Ectodermal cell (in vitro differentiated cells): ENCODE measurements at regions not wholly inside any gene's neighbourhood (a gene's known extent, or its start where the extent isn't known, plus 50 kb on each side); places are given as distances from the start of the nearest gene placed in this dataset.

Experiments
- H3K27ac ChIP-seq: 2 replicates; pipeline ENCODE4 v1.7.0; 2013; ENCODE audit warnings: mild to moderate bottlenecking, low read depth, low read length; ENCODE audit not compliant: insufficient read depth, poor library complexity, severe bottlenecking
- H3K27me3 ChIP-seq: 2 replicates; pipeline ENCODE4 v1.7.0; 2013; ENCODE audit warnings: mild to moderate bottlenecking, low read length; ENCODE audit not compliant: insufficient read depth, control insufficient read depth, poor library complexity, severe bottlenecking
- H3K36me3 ChIP-seq: one replicate; pipeline ENCODE4 v1.7.0; 2013; ENCODE audit warnings: low read length; ENCODE audit not compliant: control insufficient read depth, insufficient read depth
- H3K4me1 ChIP-seq: one replicate; pipeline ENCODE4 v1.7.0; 2013; ENCODE audit warnings: low read length; ENCODE audit not compliant: control insufficient read depth, insufficient read depth
- H3K4me3 ChIP-seq: 2 replicates; pipeline ENCODE4 v1.7.0; 2013; ENCODE audit warnings: low read depth, low read length, control low read depth; ENCODE audit not compliant: insufficient read depth
- H3K9me3 ChIP-seq: 2 replicates; pipeline ENCODE4 v1.7.0; 2013; ENCODE audit warnings: mild to moderate bottlenecking, low read length, moderate library complexity; ENCODE audit not compliant: control insufficient read depth
- WGBS, 2 experiments: methylation state at CpG; one replicate each; pipeline ENCODE4 v1.1.7; 2013; ENCODE audit warnings: missing lambda C conversion rate in 2 of 2; 5-methylcytosine and 5-hydroxymethylcytosine counted together

- Histone ChIP-seq H3K36me3 (no peaks in the 10 kb centered on the region), H3K27ac (no peak overlapping the region), H3K4me1 (no peaks in the 10 kb centered on the region), H3K27me3 (no peaks in the 10 kb centered on the region), H3K4me3 (no peak overlapping the region), H3K9me3 (no peaks in the 10 kb centered on the region)
- WGBS, 2 experiments: 63 to 68% methylated on average over 5 of the region's 5 CpGs
Observed at GRCh38 chr9:74220327-74220726, 276.8 kb upstream of the RORB start.

- no peak overlapping the region for H3K27ac ChIP-seq
- H3K27me3 ChIP-seq: no peaks in the 10 kb centered on the region
- H3K36me3 ChIP-seq: no peaks in the 10 kb centered on the region
- no peaks in the 10 kb centered on the region for H3K4me1 ChIP-seq
- H3K4me3 ChIP-seq: no peak overlapping the region
- no peaks in the 10 kb centered on the region for H3K9me3 ChIP-seq
- 94 to 97% methylated on average over 2 of the region's 2 CpGs for WGBS, 2 experiments
Observed at GRCh38 chr9:74236857-74237256, 260.3 kb upstream of the RORB start.

DNA sequence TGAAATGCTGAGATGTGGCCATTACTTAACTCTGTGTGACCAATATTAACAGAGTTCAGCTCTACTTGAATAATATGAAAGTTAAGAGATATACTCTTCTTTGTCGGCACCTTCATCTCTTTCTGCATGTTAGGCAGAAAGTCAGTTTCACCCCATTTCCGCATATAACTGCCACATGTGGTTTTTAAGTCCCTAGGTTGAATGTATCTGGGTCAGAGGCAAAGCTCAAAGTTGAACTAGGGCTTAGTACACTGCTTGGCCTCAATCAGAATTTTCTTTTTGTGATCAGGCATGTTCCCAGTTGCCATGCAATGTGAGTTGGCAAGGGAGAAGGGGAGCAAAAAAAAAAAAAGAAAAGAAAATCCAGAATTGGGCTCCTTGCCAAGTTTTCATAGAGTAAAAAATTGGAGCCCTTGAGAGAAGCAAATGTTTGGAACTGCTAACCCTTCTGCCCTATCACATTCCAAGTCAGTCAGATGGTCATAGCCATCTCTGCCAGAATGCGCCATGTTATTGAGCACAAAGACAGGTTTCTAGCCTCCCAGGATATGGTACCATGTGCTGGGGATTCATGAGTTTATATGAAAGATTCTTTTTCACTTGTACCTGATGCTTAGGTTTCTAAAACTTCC lies 251.2 kb upstream of the RORB start:
- WGBS, 2 experiments: 91 to 96% methylated on average over 3 of the region's 3 CpGs
- Histone ChIP-seq H3K4me3 (no peak overlapping the region), H3K4me1 (no peaks in the 10 kb centered on the region), H3K36me3 (no peaks in the 10 kb centered on the region), H3K27me3 (no peaks in the 10 kb centered on the region), H3K9me3 (no peaks in the 10 kb centered on the region), H3K27ac (no peak overlapping the region)

GRCh38 chr9:74255489-74255984 lies 241.6 kb upstream of the RORB start:
- no peak overlapping the region for H3K27ac ChIP-seq
- no peaks in the 10 kb centered on the region for H3K9me3 ChIP-seq
- no peaks in the 10 kb centered on the region for H3K4me1 ChIP-seq
- H3K4me3 ChIP-seq: no peak overlapping the region
- no peaks in the 10 kb centered on the region for H3K36me3 ChIP-seq
- WGBS, 2 experiments: 63 to 73% methylated on average over 4 of the region's 4 CpGs
- no peaks in the 10 kb centered on the region for H3K27me3 ChIP-seq

GRCh38 chr9:74275872-74276508 lies 221.1 kb upstream of the RORB start:
- no peaks in the 10 kb centered on the region for H3K9me3 ChIP-seq
- no peak overlapping the region for H3K4me3 ChIP-seq
- H3K4me1 ChIP-seq: no peaks in the 10 kb centered on the region
- no peaks in the 10 kb centered on the region for H3K27me3 ChIP-seq
- no peaks in the 10 kb centered on the region for H3K36me3 ChIP-seq
- WGBS, 2 experiments: 92 to 93% methylated on average over 41 of the region's 41 CpGs
- H3K27ac ChIP-seq: no peak overlapping the region

DNA sequence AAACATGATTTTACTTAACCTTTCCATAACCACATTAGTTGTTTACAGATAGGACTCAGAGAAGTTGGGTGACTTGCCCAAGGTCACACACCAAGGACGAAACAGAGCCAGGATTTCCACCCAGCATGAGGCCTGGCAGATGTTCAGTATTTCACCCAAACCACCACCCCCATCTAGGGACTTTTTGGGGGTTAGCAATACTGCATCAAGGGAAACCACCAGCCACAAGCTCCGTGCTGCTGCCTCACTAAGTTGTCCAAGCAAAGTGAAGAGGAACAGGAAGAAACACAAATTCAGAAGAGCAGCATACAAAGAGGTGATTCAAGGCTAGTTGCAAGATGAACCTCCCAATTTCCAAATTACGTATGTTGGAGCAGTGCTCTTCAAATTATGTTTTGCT lies 219.6 kb upstream of the RORB start:
- Histone ChIP-seq H3K4me1 (no peaks in the 10 kb centered on the region), H3K36me3 (no peaks in the 10 kb centered on the region), H3K27me3 (no peaks in the 10 kb centered on the region), H3K4me3 (no peak overlapping the region), H3K27ac (no peak overlapping the region), H3K9me3 (no peaks in the 10 kb centered on the region)
- WGBS, 2 experiments: 92% methylated on average over 3 of the region's 3 CpGs

DNA sequence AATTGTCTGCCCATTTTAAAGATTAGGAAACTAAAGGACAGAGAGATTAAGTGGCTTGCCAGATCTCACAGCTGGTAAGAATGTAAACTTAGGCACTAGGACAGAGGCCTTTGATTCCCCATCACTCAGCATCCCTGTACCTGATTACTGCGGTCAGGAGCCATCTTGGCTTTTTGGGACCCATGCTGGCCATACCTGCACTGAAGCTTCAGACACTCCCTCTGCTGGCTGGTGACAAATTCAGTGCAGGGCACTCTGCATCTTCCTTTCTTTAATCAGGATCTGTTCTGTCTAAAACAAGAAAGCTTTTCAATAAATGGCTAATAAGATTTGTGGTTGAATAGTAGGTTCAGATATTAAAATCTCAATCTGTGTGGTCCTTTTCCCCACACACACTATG lies 215.5 kb upstream of the RORB start:
- no peak overlapping the region for H3K4me3 ChIP-seq
- 89 to 95% methylated on average over 1 of the region's 1 CpG for WGBS, 2 experiments
- H3K4me1 ChIP-seq: no peaks in the 10 kb centered on the region
- H3K36me3 ChIP-seq: no peaks in the 10 kb centered on the region
- H3K27me3 ChIP-seq: no peaks in the 10 kb centered on the region
- H3K27ac ChIP-seq: no peak overlapping the region
- H3K9me3 ChIP-seq: no peaks in the 10 kb centered on the region

DNA sequence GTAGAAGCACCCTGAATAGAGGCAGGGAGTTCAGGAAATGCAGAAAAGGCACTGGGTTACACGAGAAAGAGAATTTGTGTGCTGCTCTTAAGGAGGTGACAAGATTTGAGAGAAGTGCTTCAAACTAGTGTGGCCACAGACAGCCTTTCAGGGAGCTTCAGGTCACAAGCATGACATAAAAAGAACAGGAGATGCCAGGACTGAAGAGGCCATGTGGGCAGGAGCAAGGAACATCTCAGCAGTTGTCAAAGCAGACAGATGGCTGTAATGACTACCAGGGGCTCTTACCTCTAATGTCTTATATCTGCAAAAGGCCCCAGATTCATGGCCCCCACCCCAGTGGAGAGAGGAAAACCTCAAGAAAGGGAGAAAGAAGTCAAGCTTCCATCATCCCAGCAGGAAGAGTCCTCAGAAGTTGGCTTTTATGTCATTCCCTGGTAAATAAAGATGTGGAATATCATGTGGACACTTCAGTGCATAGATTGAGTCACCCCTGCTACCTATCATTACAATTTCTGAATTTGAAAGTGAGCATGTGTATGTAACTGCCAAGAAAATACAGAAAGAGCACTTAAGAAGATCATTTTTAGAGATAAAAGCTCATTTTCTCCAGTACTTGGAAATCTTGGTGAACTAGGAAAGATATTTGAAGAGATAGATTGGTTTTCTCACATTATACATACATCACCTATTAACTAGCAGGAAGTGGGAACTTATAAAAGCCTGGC lies 214.4 kb upstream of the RORB start:
- Histone ChIP-seq H3K27me3 (no peaks in the 10 kb centered on the region), H3K4me3 (no peak overlapping the region), H3K36me3 (no peaks in the 10 kb centered on the region), H3K27ac (no peak overlapping the region), H3K4me1 (no peaks in the 10 kb centered on the region), H3K9me3 (no peaks in the 10 kb centered on the region)
- WGBS, 2 experiments: 0% methylated on average over 1 of the region's 1 CpG

GRCh38 chr9:74284581-74285450 lies 212.3 kb upstream of the RORB start:
- WGBS, 2 experiments: 88 to 89% methylated on average over 11 of the region's 11 CpGs
- Histone ChIP-seq H3K4me1 (no peaks in the 10 kb centered on the region), H3K9me3 (no peaks in the 10 kb centered on the region), H3K36me3 (no peaks in the 10 kb centered on the region), H3K4me3 (no peak overlapping the region), H3K27me3 (no peaks in the 10 kb centered on the region), H3K27ac (no peak overlapping the region)

GRCh38 chr9:74293479-74293878 lies 203.7 kb upstream of the RORB start:
- Histone ChIP-seq H3K4me3 (no peak overlapping the region), H3K4me1 (no peaks in the 10 kb centered on the region), H3K9me3 (no peaks in the 10 kb centered on the region), H3K36me3 (no peaks in the 10 kb centered on the region), H3K27me3 (no peaks in the 10 kb centered on the region), H3K27ac (no peak overlapping the region)
- WGBS, 2 experiments: 82 to 87% methylated on average over 2 of the region's 2 CpGs
